ENCODE measurements at regions not wholly inside any gene's neighbourhood (a gene's known extent, or its start where the extent isn't known, plus 50 kb on each side); places are given as distances from the start of the nearest gene placed in this dataset.

DNA sequence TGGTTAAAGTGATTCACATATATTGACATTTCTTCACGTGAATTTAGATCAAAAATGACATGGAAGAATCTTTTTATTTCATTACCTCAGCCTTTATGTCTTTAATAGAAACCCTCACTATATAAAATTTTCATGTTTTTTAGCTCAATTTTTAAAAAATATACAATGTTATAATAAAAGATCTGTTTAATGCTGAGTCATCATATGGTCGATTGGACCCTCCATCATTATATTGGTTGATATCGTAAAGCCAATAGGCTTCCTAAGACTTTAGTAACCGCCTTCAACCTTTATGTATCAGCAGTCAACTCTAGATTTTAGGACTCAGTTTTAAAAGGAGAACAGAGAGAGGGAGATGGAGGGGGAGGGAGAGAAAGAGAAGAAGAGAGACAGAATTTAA is 162.3 kb upstream of the FERD3L start:
- H3K23ac ChIP-seq (ENCODE audit: insufficient read length, low read depth, low read length) = no peak overlapping the region
- no peak overlapping the region for H2BK20ac ChIP-seq (ENCODE audit: low read depth, low read length, poor library complexity, severe bottlenecking)
- no peaks in the 10 kb centered on the region for H3K36me3 Mint-ChIP-seq (ENCODE audit: insufficient read depth in 1 of 3, low read depth in 3 of 3)
- no peak overlapping the region for H3K4me3 Mint-ChIP-seq
- H3K4me1 ChIP-seq (ENCODE audit: insufficient read depth, low read length) = no peaks in the 10 kb centered on the region
- no peak overlapping the region for H2AFZ ChIP-seq (ENCODE audit: low read length)
- no peak for DNase-seq
- no peak overlapping the region for H2BK120ac ChIP-seq (ENCODE audit: low read depth, low read length, poor library complexity, severe bottlenecking)
- no CpG with 5 or more reads among the region's 4 CpGs for WGBS (ENCODE audit: extremely low coverage, insufficient read length, low lambda C conversion rate)
- H3K9me3 ChIP-seq (ENCODE audit: control insufficient read depth, low read depth, low read length) = no peaks in the 10 kb centered on the region
- no peaks in the 10 kb centered on the region for H3K23me2 ChIP-seq (ENCODE audit: insufficient read length, low read depth, low read length, poor library complexity, severe bottlenecking)
- no peak overlapping the region for H4K8ac ChIP-seq (replicated peaks; ENCODE audit: insufficient read length, low read depth, low read length)
- H2AK5ac ChIP-seq (ENCODE audit: insufficient read length, low read length) = no peak overlapping the region
- no peak overlapping the region for H3K27ac ChIP-seq (ENCODE audit: insufficient read length, low read depth, low read length)
- H3K4ac ChIP-seq (ENCODE audit: low read depth, low read length) = no peak overlapping the region
- no peak overlapping the region for H3K4me2 ChIP-seq (ENCODE audit: insufficient read depth, insufficient read length, low read length)
- no peak overlapping the region for H3K9ac ChIP-seq (ENCODE audit: extremely low read depth, insufficient read length, low read length)
- no peaks in the 10 kb centered on the region for H3K27me3 ChIP-seq (ENCODE audit: insufficient read depth, low read length)
- no peaks in the 10 kb centered on the region for H3K79me2 ChIP-seq (ENCODE audit: insufficient read depth, low read length)
- H3K18ac ChIP-seq (ENCODE audit: insufficient read length, low read depth, low read length) = no peak overlapping the region
- H3K56ac ChIP-seq (ENCODE audit: insufficient read length, low read depth, low read length) = no peak overlapping the region
- H3K14ac ChIP-seq (ENCODE audit: insufficient read depth, low read length) = no peak overlapping the region
- no peak overlapping the region for H3T11ph ChIP-seq (ENCODE audit: low read length)
- H3K9me3 Mint-ChIP-seq = no peaks in the 10 kb centered on the region; a peak in 1 of 5 replicates
- no peak overlapping the region for H4K5ac ChIP-seq (ENCODE audit: insufficient read length, low read depth, low read length)
- no peaks in the 10 kb centered on the region for H4K20me1 ChIP-seq (ENCODE audit: control insufficient read depth, insufficient read depth, insufficient read length)
- no peaks in the 10 kb centered on the region for H3K27me3 Mint-ChIP-seq (ENCODE audit: low read depth)
- no peak overlapping the region for H2BK15ac ChIP-seq (ENCODE audit: low read depth, low read length)
- no peak overlapping the region for H2BK5ac ChIP-seq (ENCODE audit: insufficient read length, low read length)
- no peaks in the 10 kb centered on the region for H3K4me1 Mint-ChIP-seq
- H4K91ac ChIP-seq (ENCODE audit: insufficient read length, low read depth, low read length) = no peak overlapping the region
- TF ChIP-seq, protein P1, sequence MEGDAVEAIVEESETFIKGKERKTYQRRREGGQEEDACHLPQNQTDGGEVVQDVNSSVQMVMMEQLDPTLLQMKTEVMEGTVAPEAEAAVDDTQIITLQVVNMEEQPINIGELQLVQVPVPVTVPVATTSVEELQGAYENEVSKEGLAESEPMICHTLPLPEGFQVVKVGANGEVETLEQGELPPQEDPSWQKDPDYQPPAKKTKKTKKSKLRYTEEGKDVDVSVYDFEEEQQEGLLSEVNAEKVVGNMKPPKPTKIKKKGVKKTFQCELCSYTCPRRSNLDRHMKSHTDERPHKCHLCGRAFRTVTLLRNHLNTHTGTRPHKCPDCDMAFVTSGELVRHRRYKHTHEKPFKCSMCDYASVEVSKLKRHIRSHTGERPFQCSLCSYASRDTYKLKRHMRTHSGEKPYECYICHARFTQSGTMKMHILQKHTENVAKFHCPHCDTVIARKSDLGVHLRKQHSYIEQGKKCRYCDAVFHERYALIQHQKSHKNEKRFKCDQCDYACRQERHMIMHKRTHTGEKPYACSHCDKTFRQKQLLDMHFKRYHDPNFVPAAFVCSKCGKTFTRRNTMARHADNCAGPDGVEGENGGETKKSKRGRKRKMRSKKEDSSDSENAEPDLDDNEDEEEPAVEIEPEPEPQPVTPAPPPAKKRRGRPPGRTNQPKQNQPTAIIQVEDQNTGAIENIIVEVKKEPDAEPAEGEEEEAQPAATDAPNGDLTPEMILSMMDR (conservative IDR thresholded peaks at IDR 0.05) = no peak
- H3K79me1 ChIP-seq (ENCODE audit: insufficient read depth, low read depth, low read length, poor library complexity, severe bottlenecking) = no peaks in the 10 kb centered on the region
- no peak overlapping the region for H2BK12ac ChIP-seq (ENCODE audit: insufficient read length, low read depth, low read length)
- no peak overlapping the region for H3K27ac Mint-ChIP-seq
